Body of pancreas (tissue), 4 donors: ENCODE measurements at regions not wholly inside any gene's neighbourhood (a gene's known extent, or its start where the extent isn't known, plus 50 kb on each side); places are given as distances from the start of the nearest gene placed in this dataset.

Source experiments
- POLR2A ChIP-seq, 3 donors: fragments of 450-650 bp; IDR thresholded peaks; one replicate each; pipeline ENCODE4 v1.6.1; 2016; ENCODE audit warnings: antibody characterized with exemption in 3 of 3, mild to moderate bottlenecking in 2 of 3
- TF ChIP-seq, protein P1 (sequence below), 7 experiments: fragments of 450-650 bp in 4 of 7; fragments of 200-600 bp in 3 of 7; sonication (generic) in 3 of 7; IDR thresholded peaks; one replicate each; pipeline ENCODE4 v1.5.1; 2016 to 2019; ENCODE audit warnings: antibody characterized with exemption in 7 of 7

DNA sequence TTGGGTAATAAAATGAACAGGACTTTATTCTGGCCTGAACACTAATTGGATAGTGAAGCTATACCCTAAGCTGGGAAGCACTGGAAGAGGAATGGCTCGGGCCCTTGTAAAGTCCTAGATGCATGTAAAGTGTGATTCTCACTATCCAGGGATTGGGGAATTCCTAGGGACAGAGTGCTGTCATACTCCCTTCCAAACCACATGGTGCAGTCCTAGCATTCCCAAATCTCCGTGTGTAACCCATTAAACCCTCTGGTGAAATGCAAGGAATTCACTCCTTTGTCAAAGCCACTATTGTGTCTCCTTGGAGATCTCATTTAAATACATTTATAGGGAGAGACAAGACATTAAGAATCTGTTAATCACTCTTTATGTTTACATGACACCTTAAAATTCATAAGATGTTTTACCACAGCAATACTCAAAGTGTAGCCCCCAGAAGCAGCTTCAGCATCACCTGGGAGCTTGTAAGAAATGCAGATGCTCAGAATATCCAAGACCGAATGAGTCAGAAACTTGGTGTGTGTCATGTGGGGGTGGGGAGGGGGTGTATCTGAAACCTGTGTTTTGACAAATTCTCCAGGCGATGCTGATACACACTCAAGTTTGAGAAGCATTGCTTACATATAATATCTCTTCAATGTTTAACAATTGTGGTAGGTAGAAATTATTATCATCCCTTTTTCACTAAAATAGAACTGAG, 121.8 kb upstream of the NPHP3 start:
- TF ChIP-seq, protein P1, sequence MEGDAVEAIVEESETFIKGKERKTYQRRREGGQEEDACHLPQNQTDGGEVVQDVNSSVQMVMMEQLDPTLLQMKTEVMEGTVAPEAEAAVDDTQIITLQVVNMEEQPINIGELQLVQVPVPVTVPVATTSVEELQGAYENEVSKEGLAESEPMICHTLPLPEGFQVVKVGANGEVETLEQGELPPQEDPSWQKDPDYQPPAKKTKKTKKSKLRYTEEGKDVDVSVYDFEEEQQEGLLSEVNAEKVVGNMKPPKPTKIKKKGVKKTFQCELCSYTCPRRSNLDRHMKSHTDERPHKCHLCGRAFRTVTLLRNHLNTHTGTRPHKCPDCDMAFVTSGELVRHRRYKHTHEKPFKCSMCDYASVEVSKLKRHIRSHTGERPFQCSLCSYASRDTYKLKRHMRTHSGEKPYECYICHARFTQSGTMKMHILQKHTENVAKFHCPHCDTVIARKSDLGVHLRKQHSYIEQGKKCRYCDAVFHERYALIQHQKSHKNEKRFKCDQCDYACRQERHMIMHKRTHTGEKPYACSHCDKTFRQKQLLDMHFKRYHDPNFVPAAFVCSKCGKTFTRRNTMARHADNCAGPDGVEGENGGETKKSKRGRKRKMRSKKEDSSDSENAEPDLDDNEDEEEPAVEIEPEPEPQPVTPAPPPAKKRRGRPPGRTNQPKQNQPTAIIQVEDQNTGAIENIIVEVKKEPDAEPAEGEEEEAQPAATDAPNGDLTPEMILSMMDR (IDR thresholded peaks at IDR 0.05) = no peak
- no peak for TF ChIP-seq POLR2A (IDR thresholded peaks at IDR 0.05)
